HG02884 (cell line): ENCODE measurements at regions not wholly inside any gene's neighbourhood (a gene's known extent, or its start where the extent isn't known, plus 50 kb on each side); places are given as distances from the start of the nearest gene placed in this dataset.
"Not testable (repeated sequence)": the region's sequence is repeated elsewhere in the genome, so short reads cannot be mapped to it uniquely, and the experiment has no call there.

Source experiments
- ATAC-seq: cut with Tn5 transposase; IDR thresholded peaks from one replicate; pipeline ENCODE4 v1.9.1; 2021; ENCODE audit warnings: mild to moderate bottlenecking, moderate library complexity; ENCODE audit not compliant: unreplicated experiment

DNA sequence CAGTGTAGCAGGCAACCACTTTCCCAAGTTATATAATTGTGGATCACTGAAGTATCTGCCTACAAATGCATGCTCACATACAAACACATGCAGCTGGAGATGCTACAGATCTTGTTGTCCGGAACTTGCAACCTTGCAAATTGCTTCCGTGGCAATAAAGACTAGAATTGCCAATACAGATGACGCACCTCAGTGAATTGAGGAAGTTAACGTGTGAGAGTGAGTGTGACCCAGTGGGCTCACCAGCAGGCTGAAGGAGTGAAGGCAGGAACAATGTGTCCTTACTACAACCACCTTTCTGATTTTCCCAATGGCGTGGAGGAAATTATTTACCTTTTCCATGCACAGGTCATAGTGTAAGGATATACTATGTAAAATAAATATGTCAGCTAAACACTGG is 89.4 kb upstream of the GRIP1 start:
- no peak for ATAC-seq

GRCh38 chr12:66774929-66775328 is 96.1 kb upstream of the GRIP1 start:
- no peak for ATAC-seq

DNA sequence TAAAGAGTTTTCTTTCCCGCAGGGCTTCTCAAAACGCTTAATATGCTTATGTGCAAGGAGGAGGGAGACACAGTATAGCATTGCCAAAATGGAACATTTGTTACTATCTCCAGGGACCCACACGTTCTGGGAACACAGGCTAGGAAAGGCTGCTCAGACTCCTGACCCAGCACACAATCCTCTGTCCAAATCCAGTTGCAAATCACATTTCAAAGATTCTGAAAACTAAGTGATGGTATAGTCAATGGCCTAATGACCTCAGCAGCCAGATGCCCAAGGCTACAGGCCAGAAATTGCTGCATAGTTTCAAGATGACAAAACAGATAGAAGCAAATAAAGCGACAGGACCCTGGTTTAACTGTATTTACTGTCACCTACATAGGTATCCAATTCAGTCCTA is 97.0 kb upstream of the GRIP1 start:
- ATAC-seq: no peak

GRCh38 chr12:66776974-66777373 is 98.1 kb upstream of the GRIP1 start:
- ATAC-seq: peak; percentile 99

DNA sequence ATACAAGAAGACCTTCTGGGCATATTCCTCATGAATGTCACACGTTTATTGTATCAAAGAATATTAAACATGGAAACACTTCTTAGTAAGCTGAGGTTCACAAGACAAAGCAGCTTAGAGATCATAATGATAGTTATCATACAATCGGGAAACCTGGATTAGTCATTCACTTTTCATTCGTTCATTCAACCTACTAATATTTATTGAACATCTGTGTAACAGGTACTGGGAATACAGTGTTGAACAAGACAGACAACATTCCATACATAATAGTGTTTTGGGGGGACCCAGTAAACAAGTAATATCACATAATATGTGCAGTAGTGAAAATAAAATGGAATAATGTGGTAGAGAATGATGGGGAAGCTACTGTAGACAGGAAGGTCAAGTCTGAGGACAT is 100.6 kb upstream of the GRIP1 start:
- no peak for ATAC-seq

- no peak for ATAC-seq
Measured at GRCh38 chr12:66786531-66787308, 107.8 kb upstream of the GRIP1 start.

DNA sequence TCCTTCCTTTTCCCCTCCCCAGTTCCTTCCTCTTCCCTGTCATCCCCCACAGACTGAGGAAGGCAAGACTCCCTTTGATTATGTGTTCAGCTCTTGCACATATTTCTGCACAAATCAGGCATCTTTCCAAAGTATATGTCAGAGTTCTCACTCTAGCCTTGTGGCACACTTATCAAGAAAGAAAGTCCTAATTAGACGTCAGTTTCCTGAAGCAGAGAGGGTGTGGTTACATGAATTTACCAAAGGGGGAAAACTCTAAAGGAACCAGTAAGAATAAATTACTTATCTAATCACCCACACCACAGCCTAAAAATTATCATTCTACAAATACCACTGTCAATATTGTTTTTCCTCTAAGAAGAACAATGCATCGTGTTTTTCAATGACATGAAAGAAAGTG is 120.7 kb upstream of the GRIP1 start:
- no peak for ATAC-seq

- ATAC-seq: no peak
Measured at GRCh38 chr12:66800046-66800445, 121.2 kb upstream of the GRIP1 start.

- ATAC-seq: no peak
Measured at GRCh38 chr12:66803930-66804329, 125.1 kb upstream of the GRIP1 start.

- ATAC-seq: no peak
Measured at GRCh38 chr12:66804563-66804974, 125.7 kb upstream of the GRIP1 start.

GRCh38 chr12:66808606-66809005 is 129.7 kb upstream of the GRIP1 start:
- ATAC-seq: no peak

DNA sequence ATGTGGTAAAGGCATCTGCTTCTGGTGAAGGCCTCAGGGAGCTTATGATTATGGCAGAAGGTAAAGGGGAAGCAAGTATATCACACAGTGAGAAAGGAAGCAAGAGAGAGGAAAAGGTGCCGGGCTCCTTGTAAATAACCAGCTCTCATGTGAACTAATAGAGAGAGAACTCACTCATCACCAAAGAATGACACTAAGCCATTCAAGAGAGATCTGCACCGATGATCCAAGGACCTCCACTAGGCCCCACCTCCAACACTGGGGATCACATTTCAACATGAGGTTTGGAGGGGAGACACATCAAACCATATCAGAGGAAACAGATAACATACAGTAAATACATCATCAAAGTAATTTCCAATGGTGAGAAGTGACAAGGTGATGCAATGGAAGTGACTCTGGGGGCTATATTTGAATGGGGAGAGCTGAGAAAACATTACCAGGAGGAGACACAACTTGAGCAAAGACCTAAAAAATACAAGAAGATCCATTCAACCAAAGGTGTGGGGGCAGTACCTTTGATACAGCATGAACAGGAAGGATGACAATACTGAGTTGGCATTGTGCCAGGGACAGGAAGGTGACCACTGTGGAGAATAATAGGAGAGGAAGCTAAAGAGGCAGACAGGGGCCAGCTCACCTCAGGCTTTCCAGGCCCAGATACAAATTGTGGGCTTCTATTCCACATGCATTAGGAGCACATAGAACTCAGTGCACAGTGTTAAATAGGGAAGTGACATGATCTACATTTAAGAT is 134.4 kb upstream of the GRIP1 start:
- no peak for ATAC-seq

GRCh38 chr12:66819587-66819986 is 140.7 kb upstream of the GRIP1 start:
- no peak for ATAC-seq

DNA sequence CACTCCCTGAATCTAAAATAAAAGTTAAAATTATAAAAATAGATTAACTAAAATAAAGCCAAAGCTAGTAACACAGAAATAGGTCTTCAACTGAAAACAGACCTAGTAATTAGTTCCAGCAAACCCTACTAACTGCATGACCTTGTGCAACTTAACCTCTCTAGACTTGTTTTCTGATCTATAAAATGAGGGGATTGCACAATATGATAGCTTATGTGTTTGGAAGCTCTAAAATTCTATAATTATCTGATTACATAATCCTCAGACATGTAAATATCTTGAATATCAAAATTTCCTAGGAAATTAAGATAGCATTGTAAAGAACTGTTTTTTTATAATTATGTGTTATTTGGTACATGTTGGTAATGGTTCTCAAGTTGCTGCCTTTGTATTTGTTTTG is 144.1 kb upstream of the GRIP1 start:
- ATAC-seq: no peak

- ATAC-seq: no peak
Measured at GRCh38 chr12:66823857-66824570, 145.1 kb upstream of the GRIP1 start.

DNA sequence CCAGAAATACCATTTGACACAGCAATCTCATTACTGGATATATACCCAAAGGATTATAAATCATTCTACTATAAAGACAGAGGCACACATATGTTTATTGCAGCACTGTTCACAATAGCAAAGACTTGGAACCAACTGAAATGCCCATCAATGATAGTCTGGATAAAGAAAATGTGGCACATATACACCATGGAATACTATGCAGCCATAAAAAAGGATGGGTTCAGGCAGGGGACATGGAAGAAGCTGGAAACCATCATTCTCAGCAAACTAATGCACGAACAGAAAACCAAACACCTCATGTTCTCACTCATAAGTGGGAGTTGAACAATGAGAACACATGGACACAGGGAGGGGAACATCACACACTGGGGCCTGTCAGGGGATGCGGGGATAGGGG is 147.0 kb upstream of the GRIP1 start:
- ATAC-seq: not testable (repeated sequence)

DNA sequence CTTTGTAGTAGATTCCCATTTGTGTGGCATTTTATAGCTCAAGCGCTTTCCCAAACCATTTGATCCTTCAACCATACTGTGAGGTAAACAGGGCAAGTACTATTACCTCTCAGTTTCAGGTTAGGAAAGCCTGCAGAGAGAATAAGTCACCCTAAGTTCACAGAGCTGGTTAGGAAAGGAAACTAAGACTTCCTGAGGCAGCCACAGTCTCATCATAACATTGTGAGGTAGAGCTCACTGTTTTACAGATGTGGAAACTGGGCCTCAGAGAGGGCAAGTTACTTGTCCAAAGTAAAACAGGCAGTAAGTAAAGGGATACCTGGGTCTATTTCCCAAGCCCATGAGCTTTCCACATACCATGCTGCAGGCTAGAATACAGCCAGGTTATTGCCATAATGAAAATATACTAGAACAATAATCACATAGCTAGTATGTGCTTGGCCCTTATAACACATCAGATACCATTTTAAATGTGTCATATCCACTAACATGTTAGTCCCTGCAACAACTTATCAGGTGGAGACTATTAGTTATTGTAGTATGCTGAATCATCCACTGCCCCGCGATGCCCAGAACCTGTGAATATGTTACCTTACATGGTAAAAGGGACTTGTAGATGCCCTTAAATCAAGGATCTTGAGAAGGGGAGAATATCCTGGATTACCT is 150.9 kb upstream of the GRIP1 start:
- ATAC-seq: no peak

DNA sequence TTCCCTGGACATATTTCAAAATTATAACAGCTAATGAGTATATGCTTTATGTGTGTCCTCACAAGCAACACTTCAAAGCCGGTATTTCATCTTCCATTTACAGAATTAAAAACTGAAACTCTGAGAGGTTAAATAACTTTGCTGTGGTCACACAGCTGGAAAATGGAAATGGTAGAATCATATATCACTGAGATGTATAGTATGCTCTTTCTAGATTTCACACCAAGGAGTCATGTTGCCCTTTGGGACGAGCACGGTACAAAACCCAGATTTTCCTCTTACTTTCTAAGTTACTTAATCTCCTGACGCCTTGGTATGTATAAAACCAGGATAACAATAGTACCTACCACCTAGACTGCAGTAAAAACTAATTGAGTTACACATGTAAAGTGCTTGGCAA is 152.6 kb upstream of the GRIP1 start:
- ATAC-seq: no peak

DNA sequence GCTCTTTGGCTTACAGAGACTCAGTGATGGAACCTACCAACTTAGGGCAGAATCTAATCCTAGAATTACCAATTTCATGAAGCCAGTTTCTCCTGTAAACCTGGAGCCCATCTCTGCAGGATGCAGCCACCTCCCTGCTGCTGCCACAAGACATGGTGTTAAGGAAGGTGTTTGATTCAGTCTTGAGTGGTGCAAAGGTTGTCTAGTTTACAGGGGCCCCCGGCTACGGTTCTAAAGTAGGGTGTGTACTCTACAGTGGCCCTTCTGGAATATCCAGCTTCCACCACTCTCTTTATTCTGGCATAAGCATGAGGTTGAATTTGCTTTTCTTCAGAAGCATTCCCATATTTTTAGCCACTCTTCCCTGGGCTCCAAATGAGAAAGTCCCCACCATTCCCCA is 154.1 kb upstream of the GRIP1 start:
- ATAC-seq: no peak

DNA sequence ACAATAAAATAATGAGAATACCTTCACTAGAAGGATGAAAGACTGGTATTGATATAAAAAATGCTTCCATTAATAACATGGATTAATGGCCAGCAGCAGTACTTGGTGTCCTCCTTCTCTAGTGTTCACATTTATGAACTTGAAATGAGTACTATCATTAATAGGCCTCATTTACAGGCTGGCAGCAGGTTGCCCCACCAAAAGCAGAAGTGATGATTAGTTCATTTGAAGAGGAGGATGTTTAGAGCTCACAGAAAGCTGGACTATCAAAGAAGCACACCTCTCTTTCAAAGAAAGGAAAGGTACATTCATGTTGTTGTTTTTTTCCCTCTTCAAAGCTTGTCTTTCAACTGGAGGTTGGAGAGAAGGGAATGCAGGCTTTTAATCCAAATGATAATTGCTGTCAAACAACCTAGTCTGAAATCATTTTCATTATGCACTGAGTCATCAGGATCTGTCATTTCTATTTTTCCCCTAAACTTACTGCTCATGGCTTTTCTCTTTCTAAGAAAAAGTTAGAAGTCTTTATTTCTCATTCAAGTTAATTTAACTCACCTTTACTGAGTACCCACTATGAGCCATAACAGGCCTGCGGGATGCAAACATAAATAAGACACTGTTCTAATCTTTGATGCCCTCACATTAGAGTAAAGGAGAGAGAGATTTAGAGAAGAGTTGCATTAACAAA is 157.9 kb upstream of the GRIP1 start:
- ATAC-seq: no peak

GRCh38 chr12:66837311-66837627 is 158.4 kb upstream of the GRIP1 start:
- ATAC-seq: no peak
